CD14-positive monocyte (primary cell): ENCODE measurements at regions not wholly inside any gene's neighbourhood (a gene's known extent, or its start where the extent isn't known, plus 50 kb on each side); places are given as distances from the start of the nearest gene placed in this dataset.

Source experiments
- DNase-seq, 3 donors: peaks; one replicate each; pipeline ENCODE4 v3.0.0-alpha.2; 2011 to 2022
- H2AFZ ChIP-seq: 2 replicates; pipeline ENCODE4 v1.6.0; 2012; ENCODE audit warnings: mild to moderate bottlenecking, low read depth, low read length, inconsistent platforms; ENCODE audit not compliant: insufficient read depth, poor library complexity, severe bottlenecking
- H3K27ac ChIP-seq, 2 donors: 1 replicate in 1 of 2; 2 replicates in 1 of 2; pipeline ENCODE4 v1.5.1; 2012 to 2013; ENCODE audit warnings: low read length in 2 of 2, control low read depth in 1 of 2, inconsistent platforms in 1 of 2, low read depth in 1 of 2, mild to moderate bottlenecking in 1 of 2
- H3K27me3 ChIP-seq, 2 donors: one replicate each; pipeline versions ENCODE4 v1.6.0 to v1.6.1; 2011 to 2013; ENCODE audit warnings: low read length in 2 of 2; ENCODE audit not compliant: control insufficient read depth in 2 of 2, insufficient read depth in 2 of 2
- H3K36me3 ChIP-seq, 2 donors: replicated peaks in 1 of 2; 1 replicate in 1 of 2; 2 replicates in 1 of 2; pipeline versions ENCODE4 v1.5.1 to v1.6.1; 2012 to 2013; ENCODE audit warnings: low read length in 2 of 2, control low read depth in 1 of 2, inconsistent platforms in 1 of 2, mild to moderate bottlenecking in 1 of 2; ENCODE audit not compliant: insufficient read depth in 2 of 2, control insufficient read depth in 1 of 2
- H3K4me1 ChIP-seq, 2 donors: 1 replicate in 1 of 2; 2 replicates in 1 of 2; pipeline versions ENCODE4 v1.5.1 to v1.6.1; 2012 to 2013; ENCODE audit warnings: low read length in 2 of 2, control low read depth in 1 of 2, inconsistent platforms in 1 of 2, mild to moderate bottlenecking in 1 of 2, moderate library complexity in 1 of 2; ENCODE audit not compliant: insufficient read depth in 2 of 2, control insufficient read depth in 1 of 2
- H3K4me2 ChIP-seq: replicated peaks from 2 replicates; pipeline ENCODE3; 2012; ENCODE audit warnings: low read length, moderate library complexity, mild to moderate bottlenecking; ENCODE audit not compliant: poor library complexity, severe bottlenecking; ENCODE audit errors: extremely low read depth
- H3K4me3 ChIP-seq, 3 experiments: fragments of 200-600 bp in 1 of 3; sonication (generic) in 1 of 3; replicated peaks in 1 of 3; 1 replicate in 2 of 3; 2 replicates in 1 of 3; pipeline ENCODE4 v1.5.1; 2011 to 2013; ENCODE audit warnings: low read length in 3 of 3, mild to moderate bottlenecking in 3 of 3, control low read depth in 2 of 3, low read depth in 2 of 3, inconsistent platforms in 1 of 3, moderate library complexity in 1 of 3
- H3K79me2 ChIP-seq: 2 replicates; pipeline ENCODE4 v1.6.0; 2012; ENCODE audit warnings: mild to moderate bottlenecking, control low read depth, inconsistent platforms, low read length, moderate library complexity; ENCODE audit not compliant: insufficient read depth
- H3K9ac ChIP-seq: 2 replicates; pipeline ENCODE4 v1.6.0; 2017; ENCODE audit warnings: low read length, mild to moderate bottlenecking; ENCODE audit not compliant: insufficient read depth, poor library complexity, severe bottlenecking
- H3K9me3 ChIP-seq, 2 donors: replicated peaks in 1 of 2; 1 replicate in 1 of 2; 2 replicates in 1 of 2; pipeline versions ENCODE4 v1.5.1 to v1.6.1; 2012 to 2013; ENCODE audit warnings: low read length in 2 of 2, control low read depth in 1 of 2; ENCODE audit not compliant: control insufficient read depth in 1 of 2, insufficient read depth in 1 of 2
- H4K20me1 ChIP-seq: 2 replicates; pipeline ENCODE4 v1.6.0; 2012; ENCODE audit warnings: mild to moderate bottlenecking, low read length, control low read depth, moderate library complexity; ENCODE audit not compliant: insufficient read depth
- H3K27ac Mint-ChIP-seq, 7 donors: one replicate each; pipeline ENCODE4 v1.8.0; 2020; ENCODE audit warnings: mild to moderate bottlenecking in 7 of 7, mixed read lengths in 7 of 7, moderate library complexity in 6 of 7, inconsistent platforms in 2 of 7
- H3K27me3 Mint-ChIP-seq, 3 donors: one replicate each; pipeline ENCODE4 v1.8.0; 2021 to 2022; ENCODE audit warnings: low read depth in 3 of 3, mild to moderate bottlenecking in 3 of 3, mixed read lengths in 3 of 3, moderate library complexity in 3 of 3, inconsistent platforms in 1 of 3
- H3K36me3 Mint-ChIP-seq, 2 donors: one replicate each; pipeline ENCODE4 v1.8.0; 2020; ENCODE audit warnings: mixed read lengths in 2 of 2, inconsistent platforms in 1 of 2, mild to moderate bottlenecking in 1 of 2
- H3K4me1 Mint-ChIP-seq: one replicate; pipeline ENCODE4 v1.8.0; 2020; ENCODE audit warnings: mild to moderate bottlenecking, mixed read lengths
- H3K4me3 Mint-ChIP-seq, 2 donors: one replicate each; pipeline ENCODE4 v1.8.0; 2020; ENCODE audit warnings: mild to moderate bottlenecking in 2 of 2, mixed read lengths in 2 of 2, moderate library complexity in 1 of 2
- H3K9me3 Mint-ChIP-seq, 7 donors: one replicate each; pipeline ENCODE4 v1.8.0; 2020 to 2022; ENCODE audit warnings: mixed read lengths in 7 of 7, mild to moderate bottlenecking in 6 of 7, moderate library complexity in 6 of 7, inconsistent platforms in 2 of 7
- CTCF ChIP-seq: fragments of 200-600 bp; IDR thresholded peaks from one replicate; pipeline ENCODE4 v1.8.0; 2022; ENCODE audit warnings: antibody characterized with exemption, mild to moderate bottlenecking
- WGBS: methylation state at CpG from one replicate; pipeline ENCODE4 v1.1.5; 2013; ENCODE audit warnings: missing lambda C conversion rate; ENCODE audit not compliant: insufficient coverage; 5-methylcytosine and 5-hydroxymethylcytosine counted together
- intact Hi-C, 2 donors: fragments of 100-400 bp; cut with micrococcal nuclease; formaldehyde crosslinking; loops; one replicate each; pipeline versions ENCODE4 v1.15.0 to v1.15.1; 2023

- no peak overlapping the region for H3K4me2 ChIP-seq
- no peaks in the 10 kb centered on the region for H3K36me3 ChIP-seq
- DNase-seq = no peak
- intact Hi-C loops = no loop called here
- Mint-ChIP-seq H3K9me3 (peaks cover 0 to 5% (median 0%) of the 10 kb centered on the region in 7 donors), H3K36me3 (no peaks in the 10 kb centered on the region), H3K27me3 (peaks cover 0 to 4% (median 2%) of the 10 kb centered on the region in 3 donors), H3K27ac (no peak overlapping the region), H3K4me1 (peaks cover 4% of the 10 kb centered on the region), H3K4me3 (no peak overlapping the region)
- no peaks in the 10 kb centered on the region for H4K20me1 ChIP-seq
- H3K4me1 ChIP-seq = no peaks in the 10 kb centered on the region
- no peak overlapping the region for H3K9ac ChIP-seq
- H2AFZ ChIP-seq = no peak overlapping the region
- H3K27ac ChIP-seq = no peak overlapping the region
- no peak for TF ChIP-seq CTCF
- H3K4me3 ChIP-seq = no peak overlapping the region
- no peaks in the 10 kb centered on the region for H3K9me3 ChIP-seq
- WGBS = no CpG with 5 or more reads among the region's 2 CpGs
- no peaks in the 10 kb centered on the region for H3K27me3 ChIP-seq
- H3K79me2 ChIP-seq = no peaks in the 10 kb centered on the region
Observed at GRCh38 chr5:54403121-54403520, 52.4 kb upstream of the HSPB3 start.

- H3K4me1 ChIP-seq = no peaks in the 10 kb centered on the region
- H3K9ac ChIP-seq = no peak overlapping the region
- intact Hi-C loops = no loop called here
- no peak overlapping the region for H2AFZ ChIP-seq
- no peak overlapping the region for H3K4me2 ChIP-seq
- peaks cover 0 to 3% (median 0%) of the 10 kb centered on the region in 7 donors for H3K9me3 Mint-ChIP-seq
- H3K4me3 Mint-ChIP-seq = no peak overlapping the region
- H3K27me3 ChIP-seq = no peaks in the 10 kb centered on the region
- WGBS = 0% methylated on average over 1 of the region's 2 CpGs
- H3K9me3 ChIP-seq = no peaks in the 10 kb centered on the region
- no peaks in the 10 kb centered on the region for H3K36me3 ChIP-seq
- TF ChIP-seq CTCF = no peak
- H3K27ac ChIP-seq = no peak overlapping the region
- no peaks in the 10 kb centered on the region for H3K36me3 Mint-ChIP-seq
- H3K79me2 ChIP-seq = no peaks in the 10 kb centered on the region
- no peak overlapping the region for H3K27ac Mint-ChIP-seq
- H3K4me3 ChIP-seq = no peak overlapping the region
- H3K27me3 Mint-ChIP-seq = peaks cover 0 to 4% (median 2%) of the 10 kb centered on the region in 3 donors
- peaks cover 4% of the 10 kb centered on the region for H3K4me1 Mint-ChIP-seq
- DNase-seq = no peak
- H4K20me1 ChIP-seq = no peaks in the 10 kb centered on the region
Observed at GRCh38 chr5:54401515-54401914, 54.0 kb upstream of the HSPB3 start.
